CD8-positive, alpha-beta memory T cell (primary cell): ENCODE measurements at regions not wholly inside any gene's neighbourhood (a gene's known extent, or its start where the extent isn't known, plus 50 kb on each side); places are given as distances from the start of the nearest gene placed in this dataset.

Source experiments
- CTCF ChIA-PET: fragments of 350-600 bp; sonication (Branson Sonifier 250); formaldehyde crosslinking; loops from one replicate; lab custom pipeline; 2021; ENCODE audit warnings: antibody characterized with exemption; lab: Charles Lee
- POLR2A ChIA-PET: fragments of 350-600 bp; sonication (Branson Sonifier 250); formaldehyde crosslinking; loops from one replicate; lab custom pipeline; 2021; ENCODE audit warnings: antibody characterized with exemption; lab: Charles Lee
- DNase-seq, 5 donors: peaks; one replicate each; pipeline versions ENCODE4 v3.0.0 to v3.0.0-alpha.2; 2020 to 2022; ENCODE audit warnings: mixed read lengths in 1 of 5
- H3K27ac ChIP-seq: one replicate; pipeline ENCODE4 v1.7.0; 2013; ENCODE audit warnings: low read depth, mild to moderate bottlenecking, low read length, moderate library complexity
- H3K27me3 ChIP-seq: 2 replicates; pipeline ENCODE4 v1.7.0; 2013; ENCODE audit warnings: low read length, mild to moderate bottlenecking; ENCODE audit not compliant: insufficient read depth, poor library complexity, severe bottlenecking
- H3K36me3 ChIP-seq: 2 replicates; pipeline ENCODE4 v1.7.0; 2013; ENCODE audit warnings: mild to moderate bottlenecking, low read length, moderate library complexity; ENCODE audit not compliant: insufficient read depth
- H3K4me1 ChIP-seq: 2 replicates; pipeline ENCODE4 v1.7.0; 2013; ENCODE audit warnings: mild to moderate bottlenecking, low read length, moderate library complexity; ENCODE audit not compliant: insufficient read depth
- H3K4me3 ChIP-seq: 2 replicates; pipeline ENCODE4 v1.7.0; 2013; ENCODE audit warnings: mild to moderate bottlenecking, low read length
- H3K9me3 ChIP-seq: 2 replicates; pipeline ENCODE4 v1.7.0; 2013; ENCODE audit warnings: mild to moderate bottlenecking, low read length
- H3K27ac Mint-ChIP-seq, 8 donors: one replicate each; pipeline ENCODE4 v1.8.0; 2020 to 2021; ENCODE audit warnings: mixed read lengths in 8 of 8, mild to moderate bottlenecking in 6 of 8, inconsistent platforms in 3 of 8, moderate library complexity in 3 of 8
- H3K27me3 Mint-ChIP-seq, 2 donors: one replicate each; pipeline ENCODE4 v1.8.0; 2020 to 2021; ENCODE audit warnings: mixed read lengths in 2 of 2, mild to moderate bottlenecking in 1 of 2, moderate library complexity in 1 of 2
- H3K36me3 Mint-ChIP-seq, 3 donors: one replicate each; pipeline ENCODE4 v1.8.0; 2020 to 2021; ENCODE audit warnings: mixed read lengths in 3 of 3, inconsistent platforms in 1 of 3, mild to moderate bottlenecking in 1 of 3
- H3K4me1 Mint-ChIP-seq, 3 donors: one replicate each; pipeline ENCODE4 v1.8.0; 2020 to 2021; ENCODE audit warnings: mixed read lengths in 3 of 3, inconsistent platforms in 1 of 3, mild to moderate bottlenecking in 1 of 3
- H3K4me3 Mint-ChIP-seq, 7 donors: one replicate each; pipeline ENCODE4 v1.8.0; 2020 to 2021; ENCODE audit warnings: mixed read lengths in 7 of 7, mild to moderate bottlenecking in 6 of 7, moderate library complexity in 4 of 7, inconsistent platforms in 2 of 7
- H3K9me3 Mint-ChIP-seq, 5 donors: one replicate each; pipeline ENCODE4 v1.8.0; 2020 to 2022; ENCODE audit warnings: mixed read lengths in 5 of 5, mild to moderate bottlenecking in 3 of 5, moderate library complexity in 2 of 5, inconsistent platforms in 1 of 5

DNA sequence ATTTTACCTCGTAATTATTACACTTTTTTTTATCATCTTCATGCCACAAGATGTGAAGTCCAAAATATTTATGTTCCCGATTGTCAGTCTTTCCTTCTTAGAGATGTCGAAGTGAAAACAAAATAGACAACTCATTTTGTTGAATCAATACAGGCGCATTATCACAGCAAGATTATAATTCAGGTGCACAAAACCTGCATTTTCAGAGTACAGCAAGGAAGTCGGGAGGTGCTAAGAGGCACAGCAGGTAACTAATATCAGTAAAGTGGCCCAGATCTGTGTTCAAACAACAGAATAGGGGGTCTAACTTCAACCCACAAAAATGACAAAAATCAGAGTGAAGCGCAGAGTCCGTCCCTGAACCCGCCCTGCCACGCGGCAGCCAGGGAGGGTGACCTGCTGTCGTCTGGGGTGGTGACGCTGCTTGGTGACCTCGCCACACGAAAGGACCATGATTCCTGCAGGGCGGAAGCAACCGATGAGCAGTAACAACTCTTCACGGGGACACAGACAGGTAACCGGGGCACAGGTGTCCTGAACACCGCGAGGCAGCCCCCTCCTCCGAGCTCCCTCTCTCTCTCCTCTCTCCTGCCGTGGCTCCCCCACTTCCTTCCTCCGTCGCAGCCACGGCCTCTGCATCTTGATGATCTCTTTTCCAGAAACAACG, 50.9 kb upstream of the SPACA7 start:
- ChIA-PET CTCF (no interaction called here), POLR2A (no interaction called here)
- no peak for DNase-seq
- H3K4me3 Mint-ChIP-seq = no peak overlapping the region
- H3K27me3 Mint-ChIP-seq = peaks cover 4 to 15% of the 10 kb centered on the region in 2 donors
- H3K27ac Mint-ChIP-seq = no peak overlapping the region
- no peaks in the 10 kb centered on the region for H3K4me1 ChIP-seq
- peaks cover 0 to under 1% (median 0%) of the 10 kb centered on the region in 5 donors for H3K9me3 Mint-ChIP-seq
- H3K4me1 Mint-ChIP-seq = no peaks in the 10 kb centered on the region
- H3K27me3 ChIP-seq = no peaks in the 10 kb centered on the region
- H3K36me3 ChIP-seq = no peaks in the 10 kb centered on the region
- H3K4me3 ChIP-seq = no peak overlapping the region
- H3K27ac ChIP-seq = no peak overlapping the region
- no peaks in the 10 kb centered on the region for H3K36me3 Mint-ChIP-seq
- H3K9me3 ChIP-seq = no peaks in the 10 kb centered on the region

DNA sequence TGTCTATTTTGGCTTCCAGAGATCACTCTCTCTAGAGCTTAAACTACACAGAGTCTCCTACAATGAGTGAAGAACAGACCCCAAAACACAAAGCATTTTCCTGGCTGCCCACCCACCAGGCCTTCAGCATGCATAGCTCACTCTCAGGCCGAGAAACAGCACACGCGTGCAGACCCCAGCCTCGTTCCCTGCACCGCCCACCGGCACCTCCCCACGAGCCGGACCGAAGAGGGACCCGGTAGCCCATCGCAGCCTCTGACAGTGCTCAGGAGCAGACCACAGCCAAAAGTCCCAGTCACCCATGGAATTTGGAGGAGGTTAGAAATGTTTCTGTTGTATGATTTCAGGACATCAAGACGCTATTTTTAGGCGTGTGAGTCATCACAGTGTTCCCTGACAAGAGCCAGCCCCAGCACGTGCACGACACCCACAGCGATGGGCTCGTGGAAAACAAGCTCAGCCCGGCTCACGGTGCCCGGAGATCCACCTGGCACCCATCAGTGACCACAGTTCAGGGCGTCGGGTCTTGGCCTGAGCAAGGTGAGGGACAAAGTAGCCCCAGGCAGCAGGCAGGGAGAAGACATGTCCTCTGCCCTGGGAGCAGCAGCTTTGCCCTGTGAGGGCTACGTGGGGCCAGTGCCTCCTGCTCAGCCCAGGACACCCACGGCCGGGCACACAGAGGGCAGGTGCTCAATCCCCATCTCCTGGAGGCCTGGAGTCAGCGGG, 50.1 kb upstream of the SPACA7 start:
- Mint-ChIP-seq H3K36me3 (no peaks in the 10 kb centered on the region), H3K27ac (no peak overlapping the region), H3K4me1 (no peaks in the 10 kb centered on the region), H3K9me3 (peaks cover 0 to 2% (median 0%) of the 10 kb centered on the region in 5 donors), H3K27me3 (peaks cover 9 to 14% of the 10 kb centered on the region in 2 donors), H3K4me3 (no peak overlapping the region)
- Histone ChIP-seq H3K27me3 (no peaks in the 10 kb centered on the region), H3K27ac (no peak overlapping the region), H3K9me3 (no peaks in the 10 kb centered on the region), H3K4me1 (no peaks in the 10 kb centered on the region), H3K36me3 (no peaks in the 10 kb centered on the region), H3K4me3 (no peak overlapping the region)
- CTCF ChIA-PET = no interaction called here
- POLR2A ChIA-PET = no interaction called here
- DNase-seq = no peak
